ENCODE measurements at regions not wholly inside any gene's neighbourhood (a gene's known extent, or its start where the extent isn't known, plus 50 kb on each side); places are given as distances from the start of the nearest gene placed in this dataset.

DNA sequence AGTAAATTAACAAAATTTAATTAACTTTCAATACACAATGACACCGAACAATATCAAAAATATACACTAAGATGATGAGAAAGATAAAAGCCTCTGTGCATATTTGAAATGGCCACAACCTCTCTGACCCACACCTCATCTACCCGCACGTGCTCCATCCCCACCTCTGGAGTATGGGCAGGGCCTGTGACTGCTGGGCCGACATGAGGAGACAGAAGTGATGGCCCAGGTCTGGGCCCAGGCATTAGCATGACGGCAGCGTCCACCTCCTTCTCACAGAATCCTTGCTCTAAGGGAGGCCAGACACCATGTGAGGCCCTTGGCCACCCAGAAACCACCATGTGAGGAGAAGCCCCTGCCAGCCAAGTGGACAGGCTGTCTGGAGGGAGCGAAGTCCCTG lies 122.1 kb upstream of the RNF32 start:
- no peak for TF ChIP-seq POLR2A (IDR thresholded peaks at IDR 0.05; ENCODE audit: low read depth, low read length)
- TF ChIP-seq TAF1 (IDR thresholded peaks at IDR 0.05; ENCODE audit: borderline replicate concordance, low read depth, low read length) = no peak

All from GM12892 (cell line).